Fibroblast of skin of abdomen (primary cell): ENCODE measurements at regions not wholly inside any gene's neighbourhood (a gene's known extent, or its start where the extent isn't known, plus 50 kb on each side); places are given as distances from the start of the nearest gene placed in this dataset.

Source experiments
- DNase-seq: peaks from one replicate; pipeline ENCODE4 v3.0.0-alpha.2; 2013

DNA sequence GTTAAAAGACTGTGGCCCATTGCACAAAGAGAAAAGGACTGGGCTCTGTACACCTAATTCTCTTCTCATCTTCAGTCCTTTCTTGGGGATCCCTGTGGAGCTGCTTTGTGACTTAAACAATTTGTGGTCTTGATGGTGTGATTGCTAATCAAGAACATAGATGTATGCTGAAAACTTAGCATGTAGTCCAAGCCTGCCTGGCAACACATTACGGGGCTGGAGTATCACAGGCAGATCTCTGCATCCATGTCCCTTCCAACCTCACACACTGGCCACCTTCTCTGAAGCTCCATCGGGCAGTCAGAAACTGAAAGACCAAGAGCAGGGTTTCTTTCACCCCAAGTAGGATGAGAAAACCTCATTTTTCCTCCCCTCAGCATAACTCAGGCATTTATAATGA, 69.6 kb upstream of the ARGLU1 start:
- DNase-seq = no peak

DNA sequence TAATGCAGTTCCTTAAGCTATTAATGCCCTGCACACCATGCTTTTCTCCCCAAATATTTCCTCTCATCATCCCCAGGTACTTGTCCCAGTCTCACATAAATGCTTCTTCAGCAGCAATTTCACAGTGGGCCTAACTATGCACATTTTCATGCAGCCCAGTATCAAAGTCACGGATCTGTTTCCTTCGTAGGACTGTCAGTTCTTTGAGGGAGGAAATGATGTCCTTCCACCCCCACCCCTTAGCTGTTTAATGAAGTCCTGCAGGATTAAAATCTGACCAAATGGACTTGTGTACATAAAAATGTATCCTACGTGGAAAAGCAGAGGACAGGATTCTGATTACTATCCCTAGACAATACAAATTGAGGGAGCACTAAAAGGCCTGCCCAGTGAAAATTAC, 68.6 kb upstream of the ARGLU1 start:
- DNase-seq = no peak

DNA sequence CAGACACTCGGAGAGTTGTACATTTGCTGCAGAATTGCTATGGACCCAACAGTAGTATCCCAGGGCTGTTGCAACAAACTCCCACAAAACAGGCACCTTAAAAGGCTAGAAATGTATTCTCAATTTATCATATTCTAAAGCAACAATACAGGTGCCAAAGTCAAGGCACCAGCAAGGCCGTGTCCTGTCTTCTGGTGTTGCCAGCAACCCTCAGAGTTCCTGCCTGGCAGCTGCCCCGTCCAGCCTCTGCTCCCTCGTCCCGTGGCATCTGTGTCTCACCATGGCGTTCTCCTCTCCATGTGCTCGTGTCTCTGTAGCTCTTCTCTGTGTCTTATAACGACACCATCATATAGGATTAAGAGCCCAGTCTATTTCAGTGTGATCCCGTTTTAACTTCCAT, 67.7 kb upstream of the ARGLU1 start:
- DNase-seq = no peak

DNA sequence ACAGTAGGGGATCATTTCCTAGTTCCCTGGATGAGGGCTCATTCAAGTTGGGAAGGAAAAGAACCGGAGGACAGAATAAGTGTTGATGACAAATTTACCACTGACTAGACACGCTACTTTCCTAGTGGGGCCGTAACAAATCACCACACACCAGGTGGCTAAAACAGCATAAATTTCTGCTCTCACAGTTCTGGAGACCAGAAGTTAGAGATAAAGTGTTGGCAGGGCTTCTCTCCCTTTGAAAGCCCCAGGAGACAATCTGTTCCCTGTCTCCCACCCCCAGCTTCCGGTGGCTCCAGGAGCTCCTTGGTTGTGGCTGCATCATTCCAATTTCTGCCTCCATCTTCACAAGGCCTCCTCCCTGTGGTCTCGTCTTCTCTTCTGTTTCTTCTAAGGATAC, 65.4 kb upstream of the ARGLU1 start:
- peak; percentile 31 for DNase-seq

DNA sequence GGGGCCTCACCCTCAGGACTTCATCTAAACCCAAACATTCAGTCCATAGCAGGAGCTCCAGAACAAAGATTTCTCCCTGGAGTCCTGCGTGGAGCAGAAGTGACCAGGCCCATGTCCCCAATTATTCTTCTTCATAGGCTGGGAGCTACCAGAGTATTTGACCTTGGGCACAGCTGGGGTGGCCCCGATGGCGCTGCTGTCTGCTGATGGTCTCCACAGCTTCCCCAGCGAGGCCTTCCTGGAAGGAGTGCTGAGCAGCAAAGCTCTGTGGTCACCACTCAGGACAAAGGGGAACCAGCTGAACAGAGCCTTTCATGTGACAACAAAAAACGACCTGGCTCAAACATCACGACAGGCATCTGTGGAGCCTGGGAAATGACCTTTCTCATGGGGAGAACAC, 62.7 kb upstream of the ARGLU1 start:
- no peak for DNase-seq

DNA sequence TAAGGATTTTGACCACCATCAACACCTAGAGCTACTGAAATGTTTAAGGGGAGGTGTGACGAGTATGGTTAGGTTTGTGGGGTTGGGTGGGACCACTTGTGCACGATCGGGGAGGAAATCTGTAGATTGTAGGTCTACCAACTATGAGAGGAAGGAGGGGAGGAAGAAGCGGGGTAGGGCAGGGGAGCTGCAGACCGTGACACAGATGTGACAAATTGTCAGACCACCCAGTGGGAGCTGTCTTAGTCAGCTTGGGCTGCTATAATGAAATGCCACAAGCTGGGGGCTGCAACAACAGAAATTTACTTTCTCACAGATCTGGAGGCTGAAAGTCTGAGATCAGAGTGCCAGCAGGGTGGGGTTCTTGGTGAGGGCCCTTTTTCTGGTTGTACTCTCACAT, 62.2 kb upstream of the ARGLU1 start:
- DNase-seq = no peak

DNA sequence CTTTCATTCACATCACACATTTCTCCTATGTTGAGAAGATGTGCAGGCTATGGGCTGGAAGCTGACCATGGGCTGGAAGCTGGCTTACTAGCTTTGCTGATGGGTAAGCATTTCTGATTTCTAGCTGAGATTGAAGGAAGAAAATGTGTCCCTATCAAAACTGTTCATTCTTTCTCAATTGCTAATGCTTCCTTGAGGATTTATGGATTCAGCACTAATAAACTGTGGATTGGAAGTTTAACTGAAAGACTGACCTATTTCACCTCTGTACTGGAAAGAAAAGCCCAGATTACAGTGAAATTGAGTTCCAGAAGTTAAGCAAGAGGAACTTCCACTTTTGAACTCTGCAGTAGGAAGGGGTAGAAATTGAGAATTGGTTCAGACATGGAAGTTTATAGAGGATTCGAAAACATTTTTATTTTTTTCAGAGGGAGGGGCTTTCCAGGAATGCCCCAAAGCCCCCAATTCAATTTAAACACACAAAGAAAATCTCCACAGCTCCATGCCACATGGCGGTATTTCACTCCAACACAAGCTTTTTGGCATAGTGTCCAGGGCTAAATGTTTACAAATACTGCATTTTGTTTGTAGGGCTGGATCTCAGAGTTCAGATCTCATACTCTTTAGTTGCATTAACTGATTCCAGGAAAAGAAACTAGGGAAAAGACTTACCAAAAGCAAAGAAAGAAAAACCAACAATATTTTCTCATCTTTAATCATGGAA, 61.2 kb upstream of the ARGLU1 start:
- no peak for DNase-seq

DNA sequence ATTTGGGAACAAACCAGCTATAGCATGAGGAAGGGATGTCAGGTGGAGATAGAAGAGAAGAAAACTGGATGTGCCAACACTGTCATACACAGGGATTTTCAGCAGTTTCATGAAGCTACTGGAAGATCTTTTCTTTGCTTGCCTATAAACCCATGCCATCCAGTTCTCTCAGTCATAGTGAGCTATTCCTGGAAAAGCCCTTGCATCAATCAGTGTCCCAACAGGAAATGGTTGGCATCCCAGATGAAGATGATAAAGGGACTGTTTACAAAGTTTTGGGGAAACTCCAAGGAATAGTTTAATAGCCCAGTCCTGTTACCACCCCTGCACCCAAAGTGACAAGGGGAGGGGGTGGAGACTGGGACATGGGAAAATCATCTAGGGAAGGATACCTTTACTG, 58.5 kb upstream of the ARGLU1 start:
- DNase-seq = no peak

DNA sequence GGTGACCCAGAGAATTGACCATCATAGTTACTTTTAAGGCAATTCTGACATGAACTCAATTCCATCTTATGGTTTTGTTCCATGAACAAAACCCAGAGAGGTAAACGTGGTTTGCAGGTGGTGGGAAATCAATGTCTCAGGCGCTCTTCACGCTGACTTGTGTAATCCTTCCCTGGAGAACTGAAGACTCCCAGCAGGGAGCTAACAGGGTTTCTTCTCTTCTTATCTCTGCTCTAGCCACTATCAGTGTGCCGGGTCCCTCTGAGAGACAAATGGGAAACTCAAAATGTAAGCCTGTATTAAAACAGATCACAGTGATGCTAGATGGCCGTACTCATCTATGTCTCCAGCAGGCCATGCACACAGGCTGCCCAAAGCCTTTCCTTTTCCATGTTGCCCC, 57.6 kb upstream of the ARGLU1 start:
- no peak for DNase-seq

DNA sequence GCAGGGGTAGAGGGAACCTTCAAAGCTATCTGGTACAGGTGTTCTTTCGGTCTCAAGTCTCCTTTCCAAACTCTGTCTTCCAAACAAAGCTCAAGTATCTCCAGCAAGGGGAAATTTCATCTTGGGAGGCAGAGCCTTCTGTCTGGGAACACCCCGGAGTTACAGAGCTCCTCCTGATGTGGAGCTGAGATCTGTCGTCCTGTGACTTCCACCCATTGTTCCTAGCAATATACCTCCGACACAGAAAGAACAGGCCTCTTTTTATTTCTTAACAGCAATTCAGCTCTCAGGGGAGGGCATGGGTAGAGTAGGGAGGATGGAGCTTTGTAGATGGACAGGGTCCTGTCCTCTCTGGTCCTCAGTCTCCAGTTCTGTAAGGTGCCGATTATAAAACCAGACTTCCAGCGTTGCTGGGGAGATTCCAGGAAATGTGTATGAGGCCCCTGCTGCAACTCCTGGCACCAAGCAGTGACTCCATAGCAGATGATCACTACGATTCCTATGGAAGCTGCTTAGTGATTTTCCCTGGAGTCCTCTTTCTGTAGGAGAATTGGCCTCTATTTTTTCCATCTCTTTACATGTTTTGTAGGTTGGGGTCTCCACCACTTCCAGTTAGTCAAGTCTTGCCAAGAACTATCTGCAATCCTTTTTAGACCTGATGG, 56.0 kb upstream of the ARGLU1 start:
- no peak for DNase-seq

DNA sequence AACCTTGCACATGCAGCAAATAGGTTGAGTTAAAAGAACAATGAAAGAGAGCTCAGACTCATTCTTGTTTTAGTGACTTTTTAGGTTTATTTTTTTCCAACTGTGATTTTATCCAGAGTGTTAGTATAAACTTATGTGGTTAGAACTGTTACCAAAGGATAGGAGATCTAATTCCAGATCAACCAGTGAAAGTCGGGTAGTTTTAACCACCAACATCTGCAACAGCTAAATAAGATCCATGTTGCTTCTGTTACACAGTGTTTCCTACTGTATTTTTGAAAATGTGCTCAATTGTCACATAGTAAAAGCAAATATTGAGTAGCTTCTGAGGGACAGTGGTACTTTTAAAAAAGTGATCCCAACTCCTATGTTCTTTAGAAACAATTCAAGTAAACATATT, 53.9 kb upstream of the ARGLU1 start:
- DNase-seq = no peak

DNA sequence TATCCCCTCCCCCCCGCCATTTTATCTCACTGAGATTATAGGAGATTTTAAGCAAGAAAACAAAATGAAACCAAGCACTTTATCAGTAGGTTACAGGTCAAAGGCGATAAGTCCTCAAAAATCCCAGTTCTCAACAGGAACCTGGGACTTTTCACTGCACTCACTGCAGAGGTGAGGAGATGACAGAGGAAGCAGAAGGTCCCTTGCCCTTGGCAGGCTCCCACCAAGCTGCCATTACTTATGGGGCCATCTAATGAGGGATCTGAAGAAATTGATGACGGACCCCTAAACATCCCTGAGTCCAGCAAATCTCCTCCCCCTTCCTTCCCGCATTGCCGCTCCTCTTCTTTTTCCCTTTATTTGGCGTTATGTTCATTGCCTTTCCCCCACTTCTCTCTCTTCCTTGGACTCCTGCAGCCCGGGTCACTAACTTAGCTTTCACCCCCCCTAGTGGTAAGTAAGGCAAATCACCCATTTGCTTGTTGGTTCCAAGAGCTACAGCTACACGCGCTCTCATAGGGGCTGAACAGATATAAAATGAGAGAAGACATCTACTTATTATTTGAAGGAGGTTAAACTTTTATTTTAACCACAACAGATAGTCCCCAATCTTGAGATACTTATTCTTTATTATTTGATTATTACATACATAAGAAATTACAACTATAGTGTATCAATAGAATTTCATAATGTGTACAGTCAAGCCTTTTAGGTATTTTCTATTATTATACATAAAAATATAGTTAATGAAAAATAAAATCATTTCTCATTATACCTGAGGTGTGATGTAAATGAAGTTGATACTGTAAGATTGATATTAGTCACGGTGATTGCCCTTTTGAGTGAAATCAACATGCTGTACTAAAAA, 52.0 kb upstream of the ARGLU1 start:
- peak; percentile 66 for DNase-seq
